ENCODE measurements at regions not wholly inside any gene's neighbourhood (a gene's known extent, or its start where the extent isn't known, plus 50 kb on each side); places are given as distances from the start of the nearest gene placed in this dataset.

- Histone ChIP-seq H3K36me3 (no peaks in the 10 kb centered on the region), H3K4me3 (no peak overlapping the region), H3K27ac (no peak overlapping the region), H3K27me3 (no peaks in the 10 kb centered on the region), H3K9me3 (no peaks in the 10 kb centered on the region), H3K4me1 (peaks cover 0 to 5% of the 10 kb centered on the region in 2 donors)
- no peak for DNase-seq (ENCODE audit: low spot score)
- TF ChIP-seq, protein P1, sequence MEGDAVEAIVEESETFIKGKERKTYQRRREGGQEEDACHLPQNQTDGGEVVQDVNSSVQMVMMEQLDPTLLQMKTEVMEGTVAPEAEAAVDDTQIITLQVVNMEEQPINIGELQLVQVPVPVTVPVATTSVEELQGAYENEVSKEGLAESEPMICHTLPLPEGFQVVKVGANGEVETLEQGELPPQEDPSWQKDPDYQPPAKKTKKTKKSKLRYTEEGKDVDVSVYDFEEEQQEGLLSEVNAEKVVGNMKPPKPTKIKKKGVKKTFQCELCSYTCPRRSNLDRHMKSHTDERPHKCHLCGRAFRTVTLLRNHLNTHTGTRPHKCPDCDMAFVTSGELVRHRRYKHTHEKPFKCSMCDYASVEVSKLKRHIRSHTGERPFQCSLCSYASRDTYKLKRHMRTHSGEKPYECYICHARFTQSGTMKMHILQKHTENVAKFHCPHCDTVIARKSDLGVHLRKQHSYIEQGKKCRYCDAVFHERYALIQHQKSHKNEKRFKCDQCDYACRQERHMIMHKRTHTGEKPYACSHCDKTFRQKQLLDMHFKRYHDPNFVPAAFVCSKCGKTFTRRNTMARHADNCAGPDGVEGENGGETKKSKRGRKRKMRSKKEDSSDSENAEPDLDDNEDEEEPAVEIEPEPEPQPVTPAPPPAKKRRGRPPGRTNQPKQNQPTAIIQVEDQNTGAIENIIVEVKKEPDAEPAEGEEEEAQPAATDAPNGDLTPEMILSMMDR (IDR thresholded peaks at IDR 0.05), result no peak
Measured at GRCh38 chr2:144143294-144144151, 376.4 kb downstream of the ZEB2 start.

DNA sequence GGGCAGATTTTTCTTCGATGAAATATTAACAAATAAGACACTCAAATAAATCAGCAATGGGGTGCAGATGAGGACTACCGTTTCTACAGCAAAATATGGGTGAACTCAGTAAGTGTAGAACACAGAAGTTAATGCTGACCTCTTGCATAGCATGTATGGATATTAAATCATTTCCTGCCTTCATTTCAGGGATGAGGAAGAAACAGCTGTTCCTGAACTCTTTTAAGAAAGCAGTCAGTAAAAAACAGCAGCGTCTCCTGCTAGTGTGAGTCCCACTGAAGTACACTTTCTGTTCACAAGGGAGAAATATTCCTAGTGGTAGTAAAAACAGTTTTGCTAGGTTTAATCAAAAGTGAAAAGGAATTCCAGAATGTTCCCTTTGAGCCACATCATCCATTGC lies 379.0 kb downstream of the ZEB2 start:
- Histone ChIP-seq H3K9me3 (no peaks in the 10 kb centered on the region), H3K4me3 (no peak overlapping the region), H3K4me1 (no peaks in the 10 kb centered on the region), H3K27me3 (no peaks in the 10 kb centered on the region), H3K36me3 (no peaks in the 10 kb centered on the region), H3K27ac (no peak overlapping the region)
- TF ChIP-seq, protein P1 (IDR thresholded peaks at IDR 0.05), result no peak
- no peak for DNase-seq (ENCODE audit: low spot score)

DNA sequence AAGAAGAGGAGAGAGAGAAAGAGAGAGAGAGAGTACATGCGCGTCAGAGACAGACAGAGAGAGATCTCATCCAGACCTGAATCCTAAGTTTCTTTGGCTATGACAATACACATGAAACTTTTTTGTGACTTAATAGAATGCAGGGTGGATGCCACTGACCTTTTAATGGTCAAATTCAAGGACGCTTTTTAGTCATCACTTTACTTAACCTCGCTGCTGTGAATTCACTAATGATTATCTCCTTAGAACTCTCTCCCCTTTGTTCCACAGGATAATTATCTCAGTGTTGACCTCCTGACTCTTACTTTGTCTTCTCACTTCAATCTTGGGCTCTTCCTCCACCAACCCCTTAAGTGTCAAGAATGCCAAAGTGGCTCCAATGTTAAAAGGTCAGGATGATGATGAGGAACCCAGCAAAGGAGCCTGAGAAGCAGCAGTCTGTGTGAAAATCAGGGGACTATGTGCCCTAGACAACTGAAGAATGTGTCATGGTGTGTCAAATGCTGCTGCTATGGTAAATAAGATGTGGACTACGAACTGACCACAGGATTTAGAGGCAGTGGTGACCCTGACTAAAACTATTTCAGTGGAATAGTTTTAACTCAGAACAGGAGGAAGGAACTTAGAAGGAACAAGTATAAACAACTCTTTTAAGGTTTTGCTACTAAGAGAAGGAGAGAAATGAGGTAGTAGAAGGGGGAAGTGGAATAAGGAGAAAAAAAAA lies 382.1 kb downstream of the ZEB2 start:
- TF ChIP-seq, protein P1 (IDR thresholded peaks at IDR 0.05), result no peak
- Histone ChIP-seq H3K36me3 (no peaks in the 10 kb centered on the region), H3K9me3 (no peaks in the 10 kb centered on the region), H3K4me1 (no peaks in the 10 kb centered on the region), H3K27ac (no peak overlapping the region), H3K4me3 (no peak overlapping the region), H3K27me3 (no peaks in the 10 kb centered on the region)
- DNase-seq (ENCODE audit: low spot score), result no peak

- Histone ChIP-seq H3K36me3 (no peaks in the 10 kb centered on the region), H3K27ac (no peak overlapping the region), H3K4me1 (no peaks in the 10 kb centered on the region), H3K9me3 (no peaks in the 10 kb centered on the region), H3K4me3 (no peak overlapping the region), H3K27me3 (no peaks in the 10 kb centered on the region)
- TF ChIP-seq, protein P1 (IDR thresholded peaks at IDR 0.05), result no peak
- no peak for DNase-seq (ENCODE audit: low spot score)
Measured at GRCh38 chr2:144137272-144137671, 382.6 kb downstream of the ZEB2 start.

- DNase-seq (ENCODE audit: low spot score), result no peak
- TF ChIP-seq, protein P1 (IDR thresholded peaks at IDR 0.05), result no peak
- Histone ChIP-seq H3K27me3 (no peaks in the 10 kb centered on the region), H3K27ac (no peak overlapping the region), H3K4me1 (no peaks in the 10 kb centered on the region), H3K36me3 (no peaks in the 10 kb centered on the region), H3K4me3 (no peak overlapping the region), H3K9me3 (no peaks in the 10 kb centered on the region)
Measured at GRCh38 chr2:144136297-144137010, 383.5 kb downstream of the ZEB2 start.
